K562 (cell line): ENCODE measurements at regions not wholly inside any gene's neighbourhood (a gene's known extent, or its start where the extent isn't known, plus 50 kb on each side); places are given as distances from the start of the nearest gene placed in this dataset.
"Not testable (repeated sequence)": the region's sequence is repeated elsewhere in the genome, so short reads cannot be mapped to it uniquely, and the experiment has no call there.

Experiments
- ATAC-seq: fragments of 200-7000 bp; cut with Tn5 transposase; 3 replicates; pipeline ENCODE4 v1.9.1; 2020; ENCODE audit warnings: moderate library complexity
- BruUV-seq: library from RNA; stranded (reverse); fragments of 400-500 nt; replicated peaks from 2 replicates; lab custom pipeline; 2021; lab: Mats Ljungman, UMichigan
- CTCF ChIA-PET: fragments of 300-600 bp; formaldehyde crosslinking; extraction: SDS; loops from one replicate; lab custom pipeline; 2021; ENCODE audit warnings: low intra/inter-chr PET ratio; lab: Yijun Ruan, JAX
- POLR2A ChIA-PET: fragments of 300-600, 350-650 bp; sonication (Branson Sonifier 250); formaldehyde crosslinking; extraction: SDS; loops from one replicate; lab custom pipeline; 2021; ENCODE audit warnings: antibody characterized with exemption, inconsistent platforms; lab: Yijun Ruan, JAX
- DNase-seq, 4 experiments: peaks; one replicate each; pipeline versions ENCODE4 v3.0.0 to v3.0.0-alpha.2; 2011 to 2018; ENCODE audit warnings: low spot score in 3 of 4, mixed read lengths in 3 of 4; ENCODE audit errors: extremely low read depth in 1 of 4
- FAIRE-seq: peaks from 2 replicates; lab custom pipeline; 2011; peaks lifted over from hg19 to GRCh38; lab: Jason Lieb, UNC
- H2AFZ ChIP-seq: 2 replicates; pipeline ENCODE4 v1.6.0; 2011; ENCODE audit warnings: low read depth, low read length, control low read depth, inconsistent platforms
- H3K27ac ChIP-seq: fragments of 200-600 bp; 3 replicates; pipeline ENCODE4 v1.8.0; 2011; ENCODE audit warnings: low read depth, mild to moderate bottlenecking, control low read depth, inconsistent platforms, low read length, moderate library complexity, mixed read lengths; ENCODE audit errors: extremely low read depth
- H3K27me3 ChIP-seq, 2 experiments: fragments of 300-600 bp in 1 of 2; 2 replicates in 1 of 2; 3 replicates in 1 of 2; pipeline versions ENCODE4 v1.6.0 to v1.8.0; 2011; ENCODE audit warnings: inconsistent platforms in 2 of 2, low read length in 2 of 2, mild to moderate bottlenecking in 1 of 2, mixed read lengths in 1 of 2, moderate library complexity in 1 of 2; ENCODE audit not compliant: control insufficient read depth in 2 of 2, insufficient read depth in 2 of 2
- H3K36me3 ChIP-seq: fragments of 300-600 bp; 3 replicates; pipeline ENCODE4 v1.8.0; 2011; ENCODE audit warnings: mild to moderate bottlenecking, low read length, inconsistent platforms; ENCODE audit not compliant: control insufficient read depth, insufficient read depth
- H3K4me1 ChIP-seq, 2 experiments: fragments of 200-600 bp in 1 of 2; replicated peaks in 1 of 2; 2 replicates in 1 of 2; 3 replicates in 1 of 2; pipeline versions ENCODE4 v1.5.1 to v1.8.0; 2011; ENCODE audit warnings: inconsistent platforms in 2 of 2, low read length in 2 of 2, mild to moderate bottlenecking in 1 of 2, mixed read lengths in 1 of 2, moderate library complexity in 1 of 2; ENCODE audit not compliant: control insufficient read depth in 2 of 2, insufficient read depth in 2 of 2
- H3K4me2 ChIP-seq: 2 replicates; pipeline ENCODE4 v1.6.1; 2011; ENCODE audit warnings: low read length, control low read depth, inconsistent platforms, mixed read lengths; ENCODE audit not compliant: insufficient read depth
- H3K4me3 ChIP-seq: fragments of 200-600 bp; sonication (generic), shearing (Covaris generic); 2 replicates; pipeline ENCODE4 v1.5.1; 2016; ENCODE audit warnings: control low read depth, inconsistent platforms
- H3K79me2 ChIP-seq: fragments of 200-600 bp; 3 replicates; pipeline ENCODE4 v1.8.0; 2011; ENCODE audit warnings: low read length, inconsistent platforms; ENCODE audit not compliant: control insufficient read depth, insufficient read depth
- H3K9ac ChIP-seq, 2 experiments: 2 replicates each; pipeline versions ENCODE4 v1.6.0 to v1.6.1; 2011; ENCODE audit warnings: low read depth in 2 of 2, low read length in 2 of 2, control low read depth in 1 of 2, inconsistent platforms in 1 of 2, mild to moderate bottlenecking in 1 of 2, mixed read lengths in 1 of 2; ENCODE audit not compliant: insufficient read depth in 1 of 2
- H3K9me1 ChIP-seq: one replicate; pipeline ENCODE4 v1.6.0; 2011; ENCODE audit warnings: inconsistent platforms, mild to moderate bottlenecking, low read length, moderate library complexity; ENCODE audit not compliant: control insufficient read depth, insufficient read depth
- H3K9me3 ChIP-seq: replicated peaks from 2 replicates; pipeline ENCODE4 v1.5.1; 2011; ENCODE audit warnings: low read depth, low read length, inconsistent platforms; ENCODE audit not compliant: control insufficient read depth, insufficient read depth
- H4K20me1 ChIP-seq: replicated peaks from 2 replicates; pipeline ENCODE4 v1.6.1; 2011; ENCODE audit warnings: low read length, inconsistent platforms, mixed read lengths; ENCODE audit not compliant: control insufficient read depth, insufficient read depth
- FOXJ3 ChIP-seq: sonication (generic); formaldehyde crosslinking; IDR thresholded peaks from 2 replicates; pipeline ENCODE4 v1.4.0; 2020; ENCODE audit warnings: mild to moderate bottlenecking, missing genetic modification reagents
- ZNF408 ChIP-seq: fragments of 250-450 bp; sonication (Bioruptor Pico); IDR thresholded peaks from 2 replicates; pipeline ENCODE4 v1.4.0; 2020; ENCODE audit warnings: low read depth, mild to moderate bottlenecking, moderate library complexity
- ZNF639 ChIP-seq, 2 experiments: fragments of 200-800 bp in 1 of 2; sonication (Bioruptor generic) in 1 of 2; sonication (generic) in 1 of 2; formaldehyde crosslinking in 1 of 2; IDR thresholded peaks in 1 of 2; conservative IDR thresholded peaks in 1 of 2; 2 replicates each; pipeline versions ENCODE4 v1.5.0 to v1.6.1; 2016 to 2020; ENCODE audit warnings: missing compliant biosample characterization in 1 of 2, missing genetic modification characterization in 1 of 2, missing genetic modification reagents in 1 of 2
- WGBS: fragments of 100-300 bp; shearing (Covaris generic); methylation state at CpG from one replicate; pipeline ENCODE4 v1.1.6; 2016; ENCODE audit warnings: low coverage, mixed read lengths; ENCODE audit not compliant: insufficient coverage; ENCODE audit errors: missing lambda C conversion rate; 5-methylcytosine and 5-hydroxymethylcytosine counted together
- in situ Hi-C: fragments of 300-500 bp; cut with MboI; formaldehyde crosslinking; loops from 4 replicates; pipeline ENCODE4 v1.15.0; 2018; ENCODE audit warnings: inconsistent platforms, mixed read lengths
- intact Hi-C: fragments of 100-400 bp; cut with micrococcal nuclease; formaldehyde crosslinking; loops from 2 replicates; pipeline ENCODE4 v1.14.2; 2022

- no TSS peak for BruUV-seq
- intact Hi-C loops = no loop called here
- Histone ChIP-seq H4K20me1 (no peaks in the 10 kb centered on the region), H3K4me3 (no peak overlapping the region), H3K9me1 (no peaks in the 10 kb centered on the region)
- no peak for DNase-seq
- ATAC-seq = no peak
- 1% methylated on average over 9 of the region's 9 CpGs for WGBS
- TF ChIP-seq ZNF408 (CRISPR knock-in tag) (no peak), FOXJ3 (CRISPR knock-in tag) (no peak), ZNF639 (CRISPR knock-in tag; conservative IDR thresholded peaks at IDR 0.05 in 1 of 2, IDR thresholded peaks at IDR 0.05 in 1 of 2) (no peak)
- TF ChIP-seq, all 486 proteins: peak for 0
- H3K79me2 ChIP-seq = no peaks in the 10 kb centered on the region
- H2AFZ ChIP-seq = no peak overlapping the region
- no peaks in the 10 kb centered on the region for H3K27me3 ChIP-seq
- ChIA-PET POLR2A (no interaction called here), CTCF (no interaction called here)
- no peaks in the 10 kb centered on the region for H3K36me3 ChIP-seq
- H3K27ac ChIP-seq = no peak overlapping the region
- no peak overlapping the region for H3K9ac ChIP-seq
- H3K4me1 ChIP-seq = no peaks in the 10 kb centered on the region
- no peaks in the 10 kb centered on the region for H3K9me3 ChIP-seq
- in situ Hi-C loops = no loop called here
- no peak overlapping the region for H3K4me2 ChIP-seq
- FAIRE-seq = no peak
Measured at GRCh38 chr2:142615876-142616275, 261.6 kb upstream of the KYNU start.

GRCh38 chr2:142613193-142613592 lies 264.3 kb upstream of the KYNU start:
- H3K36me3 ChIP-seq, H4K20me1 ChIP-seq, DNase-seq, BruUV-seq, H3K27me3 ChIP-seq, H2AFZ ChIP-seq, CTCF ChIA-PET, H3K79me2 ChIP-seq, H3K4me1 ChIP-seq, FAIRE-seq, intact Hi-C loops, H3K9ac ChIP-seq, H3K4me3 ChIP-seq, H3K9me3 ChIP-seq, ATAC-seq, H3K27ac ChIP-seq, POLR2A ChIA-PET, H3K9me1 ChIP-seq, in situ Hi-C loops, H3K4me2 ChIP-seq: not testable (repeated sequence)
- WGBS = under 1% methylated on average over 14 of the region's 17 CpGs
